ENCODE measurements at regions not wholly inside any gene's neighbourhood (a gene's known extent, or its start where the extent isn't known, plus 50 kb on each side); places are given as distances from the start of the nearest gene placed in this dataset.

- TF ChIP-seq, protein P1, sequence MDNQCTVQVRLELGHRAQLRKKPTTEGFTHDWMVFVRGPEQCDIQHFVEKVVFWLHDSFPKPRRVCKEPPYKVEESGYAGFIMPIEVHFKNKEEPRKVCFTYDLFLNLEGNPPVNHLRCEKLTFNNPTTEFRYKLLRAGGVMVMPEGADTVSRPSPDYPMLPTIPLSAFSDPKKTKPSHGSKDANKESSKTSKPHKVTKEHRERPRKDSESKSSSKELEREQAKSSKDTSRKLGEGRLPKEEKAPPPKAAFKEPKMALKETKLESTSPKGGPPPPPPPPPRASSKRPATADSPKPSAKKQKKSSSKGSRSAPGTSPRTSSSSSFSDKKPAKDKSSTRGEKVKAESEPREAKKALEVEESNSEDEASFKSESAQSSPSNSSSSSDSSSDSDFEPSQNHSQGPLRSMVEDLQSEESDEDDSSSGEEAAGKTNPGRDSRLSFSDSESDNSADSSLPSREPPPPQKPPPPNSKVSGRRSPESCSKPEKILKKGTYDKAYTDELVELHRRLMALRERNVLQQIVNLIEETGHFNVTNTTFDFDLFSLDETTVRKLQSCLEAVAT (IDR thresholded peaks at IDR 0.05): no peak
- TF ChIP-seq SREBF2 (IDR thresholded peaks at IDR 0.05; ENCODE audit: low read length) (no peak), BCL11A (IDR thresholded peaks at IDR 0.05; ENCODE audit: low read depth, low read length) (no peak), SUZ12 (IDR thresholded peaks at IDR 0.05; ENCODE audit: unreplicated experiment) (no peak), FOS (IDR thresholded peaks at IDR 0.05; ENCODE audit: borderline replicate concordance, extremely low read depth, insufficient read length) (no peak), RFX5 (IDR thresholded peaks at IDR 0.05; ENCODE audit: low read depth, low read length) (no peak), SPI1 (IDR thresholded peaks at IDR 0.05; ENCODE audit: borderline replicate concordance, insufficient read depth, low read depth, low read length) (no peak)
- TF ChIP-seq, protein P2, sequence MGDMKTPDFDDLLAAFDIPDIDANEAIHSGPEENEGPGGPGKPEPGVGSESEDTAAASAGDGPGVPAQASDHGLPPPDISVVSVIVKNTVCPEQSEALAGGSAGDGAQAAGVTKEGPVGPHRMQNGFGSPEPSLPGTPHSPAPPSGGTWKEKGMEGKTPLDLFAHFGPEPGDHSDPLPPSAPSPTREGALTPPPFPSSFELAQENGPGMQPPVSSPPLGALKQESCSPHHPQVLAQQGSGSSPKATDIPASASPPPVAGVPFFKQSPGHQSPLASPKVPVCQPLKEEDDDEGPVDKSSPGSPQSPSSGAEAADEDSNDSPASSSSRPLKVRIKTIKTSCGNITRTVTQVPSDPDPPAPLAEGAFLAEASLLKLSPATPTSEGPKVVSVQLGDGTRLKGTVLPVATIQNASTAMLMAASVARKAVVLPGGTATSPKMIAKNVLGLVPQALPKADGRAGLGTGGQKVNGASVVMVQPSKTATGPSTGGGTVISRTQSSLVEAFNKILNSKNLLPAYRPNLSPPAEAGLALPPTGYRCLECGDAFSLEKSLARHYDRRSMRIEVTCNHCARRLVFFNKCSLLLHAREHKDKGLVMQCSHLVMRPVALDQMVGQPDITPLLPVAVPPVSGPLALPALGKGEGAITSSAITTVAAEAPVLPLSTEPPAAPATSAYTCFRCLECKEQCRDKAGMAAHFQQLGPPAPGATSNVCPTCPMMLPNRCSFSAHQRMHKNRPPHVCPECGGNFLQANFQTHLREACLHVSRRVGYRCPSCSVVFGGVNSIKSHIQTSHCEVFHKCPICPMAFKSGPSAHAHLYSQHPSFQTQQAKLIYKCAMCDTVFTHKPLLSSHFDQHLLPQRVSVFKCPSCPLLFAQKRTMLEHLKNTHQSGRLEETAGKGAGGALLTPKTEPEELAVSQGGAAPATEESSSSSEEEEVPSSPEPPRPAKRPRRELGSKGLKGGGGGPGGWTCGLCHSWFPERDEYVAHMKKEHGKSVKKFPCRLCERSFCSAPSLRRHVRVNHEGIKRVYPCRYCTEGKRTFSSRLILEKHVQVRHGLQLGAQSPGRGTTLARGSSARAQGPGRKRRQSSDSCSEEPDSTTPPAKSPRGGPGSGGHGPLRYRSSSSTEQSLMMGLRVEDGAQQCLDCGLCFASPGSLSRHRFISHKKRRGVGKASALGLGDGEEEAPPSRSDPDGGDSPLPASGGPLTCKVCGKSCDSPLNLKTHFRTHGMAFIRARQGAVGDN (IDR thresholded peaks at IDR 0.05): no peak
- TF ChIP-seq, protein P3, sequence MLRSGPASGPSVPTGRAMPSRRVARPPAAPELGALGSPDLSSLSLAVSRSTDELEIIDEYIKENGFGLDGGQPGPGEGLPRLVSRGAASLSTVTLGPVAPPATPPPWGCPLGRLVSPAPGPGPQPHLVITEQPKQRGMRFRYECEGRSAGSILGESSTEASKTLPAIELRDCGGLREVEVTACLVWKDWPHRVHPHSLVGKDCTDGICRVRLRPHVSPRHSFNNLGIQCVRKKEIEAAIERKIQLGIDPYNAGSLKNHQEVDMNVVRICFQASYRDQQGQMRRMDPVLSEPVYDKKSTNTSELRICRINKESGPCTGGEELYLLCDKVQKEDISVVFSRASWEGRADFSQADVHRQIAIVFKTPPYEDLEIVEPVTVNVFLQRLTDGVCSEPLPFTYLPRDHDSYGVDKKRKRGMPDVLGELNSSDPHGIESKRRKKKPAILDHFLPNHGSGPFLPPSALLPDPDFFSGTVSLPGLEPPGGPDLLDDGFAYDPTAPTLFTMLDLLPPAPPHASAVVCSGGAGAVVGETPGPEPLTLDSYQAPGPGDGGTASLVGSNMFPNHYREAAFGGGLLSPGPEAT (IDR thresholded peaks at IDR 0.05; ENCODE audit: low read depth): no peak
Measured at GRCh38 chr20:52399352-52399751, 207.8 kb upstream of the ZFP64 start (continued).

Data from GM12878 (cell line).